HL-60 (cell line): ENCODE measurements at regions not wholly inside any gene's neighbourhood (a gene's known extent, or its start where the extent isn't known, plus 50 kb on each side); places are given as distances from the start of the nearest gene placed in this dataset.

ENCODE experiments used
- DNase-seq, 2 experiments: peaks; one replicate each; pipeline ENCODE4 v3.0.0-alpha.2; 2010 to 2020; ENCODE audit warnings: low read depth in 1 of 2, low spot score in 1 of 2
- H3K27ac ChIP-seq: fragments of 250-450 bp; sonication (Bioruptor Pico); replicated peaks from 2 replicates; pipeline ENCODE4 v1.5.1; 2020; ENCODE audit warnings: mild to moderate bottlenecking, moderate library complexity
- H3K27me3 ChIP-seq: fragments of 250-450 bp; sonication (Bioruptor Pico); 2 replicates; pipeline ENCODE4 v1.5.1; 2021; ENCODE audit warnings: mild to moderate bottlenecking, moderate library complexity; ENCODE audit not compliant: insufficient read depth, poor library complexity, severe bottlenecking
- H3K4me3 ChIP-seq: replicated peaks from 2 replicates; pipeline ENCODE4 v1.5.1; 2011; ENCODE audit warnings: mild to moderate bottlenecking, control low read depth, low read length; ENCODE audit not compliant: insufficient read depth
- GABPA ChIP-seq: IDR thresholded peaks from 2 replicates; pipeline ENCODE4 v1.6.1; 2012; ENCODE audit warnings: low read depth
- POLR2AphosphoS5 ChIP-seq: IDR thresholded peaks from 2 replicates; pipeline ENCODE4 v1.6.1; 2012; ENCODE audit warnings: low read depth
- SPI1 ChIP-seq: IDR thresholded peaks from 2 replicates; pipeline ENCODE4 v1.6.1; 2012; ENCODE audit warnings: low read depth, mild to moderate bottlenecking, borderline replicate concordance
- TF ChIP-seq, protein P1 (sequence below): IDR thresholded peaks from 2 replicates; pipeline ENCODE4 v1.6.1; 2012; ENCODE audit warnings: low read depth; ENCODE audit not compliant: insufficient replicate concordance
- TF ChIP-seq, protein P2 (sequence below): IDR thresholded peaks from one replicate; pipeline ENCODE4 v1.5.1; 2011; ENCODE audit warnings: low read length, control low read depth, inconsistent platforms; ENCODE audit not compliant: insufficient read depth

DNA sequence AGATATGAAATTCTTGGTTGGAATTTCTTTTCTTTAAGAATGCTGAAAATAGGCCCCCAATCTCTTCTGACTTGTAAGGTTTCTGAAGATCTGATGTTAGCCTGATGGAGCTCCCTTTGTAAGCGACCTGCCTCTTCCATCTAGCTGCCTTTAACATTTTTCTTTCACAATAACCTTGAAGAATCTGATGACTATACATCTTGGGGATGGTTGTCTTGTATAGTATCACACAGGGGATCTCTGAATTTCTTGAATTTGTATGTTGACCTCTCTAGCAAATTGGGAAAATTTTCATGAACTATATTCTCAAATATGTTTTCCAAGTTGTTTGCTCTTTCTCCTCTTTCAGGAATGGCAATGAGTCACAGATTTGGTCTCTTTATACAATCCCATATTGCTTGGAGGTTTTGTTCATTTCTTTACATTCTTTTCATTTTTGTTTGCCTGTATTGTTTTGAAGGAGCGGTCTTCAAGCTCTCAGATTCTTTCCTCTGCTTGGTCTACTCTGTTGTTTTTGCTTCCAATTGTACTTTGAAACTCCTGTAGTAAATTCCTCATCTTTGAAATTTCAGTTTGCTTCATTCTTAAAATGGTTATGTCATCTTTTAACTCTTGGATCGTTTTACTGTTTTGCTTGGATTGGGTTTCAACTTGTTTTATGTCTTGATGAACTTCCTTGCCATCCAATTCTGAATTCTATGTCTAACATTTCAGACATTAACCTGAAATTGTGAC lies 245.2 kb upstream of the TARS1 start:
- Histone ChIP-seq H3K27ac (no peak overlapping the region), H3K4me3 (no peak overlapping the region), H3K27me3 (no peaks in the 10 kb centered on the region)
- TF ChIP-seq, protein P1, sequence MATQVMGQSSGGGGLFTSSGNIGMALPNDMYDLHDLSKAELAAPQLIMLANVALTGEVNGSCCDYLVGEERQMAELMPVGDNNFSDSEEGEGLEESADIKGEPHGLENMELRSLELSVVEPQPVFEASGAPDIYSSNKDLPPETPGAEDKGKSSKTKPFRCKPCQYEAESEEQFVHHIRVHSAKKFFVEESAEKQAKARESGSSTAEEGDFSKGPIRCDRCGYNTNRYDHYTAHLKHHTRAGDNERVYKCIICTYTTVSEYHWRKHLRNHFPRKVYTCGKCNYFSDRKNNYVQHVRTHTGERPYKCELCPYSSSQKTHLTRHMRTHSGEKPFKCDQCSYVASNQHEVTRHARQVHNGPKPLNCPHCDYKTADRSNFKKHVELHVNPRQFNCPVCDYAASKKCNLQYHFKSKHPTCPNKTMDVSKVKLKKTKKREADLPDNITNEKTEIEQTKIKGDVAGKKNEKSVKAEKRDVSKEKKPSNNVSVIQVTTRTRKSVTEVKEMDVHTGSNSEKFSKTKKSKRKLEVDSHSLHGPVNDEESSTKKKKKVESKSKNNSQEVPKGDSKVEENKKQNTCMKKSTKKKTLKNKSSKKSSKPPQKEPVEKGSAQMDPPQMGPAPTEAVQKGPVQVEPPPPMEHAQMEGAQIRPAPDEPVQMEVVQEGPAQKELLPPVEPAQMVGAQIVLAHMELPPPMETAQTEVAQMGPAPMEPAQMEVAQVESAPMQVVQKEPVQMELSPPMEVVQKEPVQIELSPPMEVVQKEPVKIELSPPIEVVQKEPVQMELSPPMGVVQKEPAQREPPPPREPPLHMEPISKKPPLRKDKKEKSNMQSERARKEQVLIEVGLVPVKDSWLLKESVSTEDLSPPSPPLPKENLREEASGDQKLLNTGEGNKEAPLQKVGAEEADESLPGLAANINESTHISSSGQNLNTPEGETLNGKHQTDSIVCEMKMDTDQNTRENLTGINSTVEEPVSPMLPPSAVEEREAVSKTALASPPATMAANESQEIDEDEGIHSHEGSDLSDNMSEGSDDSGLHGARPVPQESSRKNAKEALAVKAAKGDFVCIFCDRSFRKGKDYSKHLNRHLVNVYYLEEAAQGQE = no peak
- TF ChIP-seq, protein P2, sequence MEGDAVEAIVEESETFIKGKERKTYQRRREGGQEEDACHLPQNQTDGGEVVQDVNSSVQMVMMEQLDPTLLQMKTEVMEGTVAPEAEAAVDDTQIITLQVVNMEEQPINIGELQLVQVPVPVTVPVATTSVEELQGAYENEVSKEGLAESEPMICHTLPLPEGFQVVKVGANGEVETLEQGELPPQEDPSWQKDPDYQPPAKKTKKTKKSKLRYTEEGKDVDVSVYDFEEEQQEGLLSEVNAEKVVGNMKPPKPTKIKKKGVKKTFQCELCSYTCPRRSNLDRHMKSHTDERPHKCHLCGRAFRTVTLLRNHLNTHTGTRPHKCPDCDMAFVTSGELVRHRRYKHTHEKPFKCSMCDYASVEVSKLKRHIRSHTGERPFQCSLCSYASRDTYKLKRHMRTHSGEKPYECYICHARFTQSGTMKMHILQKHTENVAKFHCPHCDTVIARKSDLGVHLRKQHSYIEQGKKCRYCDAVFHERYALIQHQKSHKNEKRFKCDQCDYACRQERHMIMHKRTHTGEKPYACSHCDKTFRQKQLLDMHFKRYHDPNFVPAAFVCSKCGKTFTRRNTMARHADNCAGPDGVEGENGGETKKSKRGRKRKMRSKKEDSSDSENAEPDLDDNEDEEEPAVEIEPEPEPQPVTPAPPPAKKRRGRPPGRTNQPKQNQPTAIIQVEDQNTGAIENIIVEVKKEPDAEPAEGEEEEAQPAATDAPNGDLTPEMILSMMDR = no peak
- TF ChIP-seq SPI1 (no peak), POLR2AphosphoS5 (no peak), GABPA (no peak)
- no peak for DNase-seq

- TF ChIP-seq, protein P2 = no peak
- TF ChIP-seq GABPA (no peak), POLR2AphosphoS5 (no peak), SPI1 (no peak)
- TF ChIP-seq, protein P1 = no peak
- Histone ChIP-seq H3K27me3 (no peaks in the 10 kb centered on the region), H3K4me3 (no peak overlapping the region), H3K27ac (no peak overlapping the region)
- no peak for DNase-seq
These were observed 241.9 kb upstream of the TARS1 start for GRCh38 chr5:33198836-33199235.

DNA sequence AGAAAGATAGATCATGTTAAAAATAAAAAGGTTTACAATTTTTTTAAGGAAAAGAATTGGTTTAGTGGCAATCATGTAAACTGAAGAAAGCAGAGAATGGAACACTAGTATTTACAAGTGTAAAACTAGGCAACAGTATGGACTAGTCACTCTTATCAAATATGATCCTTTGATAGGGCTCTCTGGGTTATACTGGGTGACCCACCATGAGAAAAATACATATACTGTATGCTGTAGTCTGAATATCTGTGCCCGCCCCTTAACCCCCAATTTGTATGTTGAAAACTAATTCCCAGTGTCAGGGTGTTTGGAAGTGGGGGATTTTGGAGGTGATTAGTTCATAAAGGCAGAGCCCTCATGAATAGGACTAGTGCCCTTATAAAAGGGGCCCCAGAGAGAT lies 236.8 kb upstream of the TARS1 start:
- H3K27me3 ChIP-seq = no peaks in the 10 kb centered on the region
- no peak for TF ChIP-seq POLR2AphosphoS5
- no peak for TF ChIP-seq GABPA
- TF ChIP-seq, protein P1 = no peak
- TF ChIP-seq, protein P2 = no peak
- TF ChIP-seq SPI1 = no peak
- DNase-seq = no peak
- no peak overlapping the region for H3K27ac ChIP-seq
- H3K4me3 ChIP-seq = no peak overlapping the region
